Spleen (tissue), 11 donors: ENCODE measurements at regions not wholly inside any gene's neighbourhood (a gene's known extent, or its start where the extent isn't known, plus 50 kb on each side); places are given as distances from the start of the nearest gene placed in this dataset.

Experiments used
- DNase-seq: peaks from one replicate; pipeline ENCODE4 v3.0.0-alpha.2; 2020
- H3K27ac ChIP-seq, 8 donors: fragments of 200-600 bp; sonication (generic) in 7 of 8; 1 replicate in 4 of 8; 2 replicates in 4 of 8; pipeline versions ENCODE4 v1.5.0 to v1.8.0; 2016 to 2021; ENCODE audit warnings: inconsistent platforms in 4 of 8, mild to moderate bottlenecking in 4 of 8, moderate library complexity in 1 of 8
- H3K27me3 ChIP-seq, 7 donors: fragments of 200-600 bp; sonication (generic) in 6 of 7; replicated peaks in 1 of 7; 1 replicate in 4 of 7; 2 replicates in 3 of 7; pipeline versions ENCODE4 v1.5.0 to v1.8.0; 2016 to 2021; ENCODE audit warnings: inconsistent platforms in 3 of 7, mild to moderate bottlenecking in 1 of 7
- H3K36me3 ChIP-seq, 6 donors: fragments of 200-600 bp; sonication (generic) in 5 of 6; 1 replicate in 4 of 6; 2 replicates in 2 of 6; pipeline versions ENCODE4 v1.5.0 to v1.8.0; 2016 to 2021; ENCODE audit warnings: inconsistent platforms in 2 of 6
- H3K4me1 ChIP-seq, 6 donors: fragments of 200-600 bp; sonication (generic) in 5 of 6; 1 replicate in 3 of 6; 2 replicates in 3 of 6; pipeline versions ENCODE4 v1.5.0 to v1.8.0; 2016 to 2021; ENCODE audit warnings: inconsistent platforms in 3 of 6
- H3K4me3 ChIP-seq, 8 donors: fragments of 200-600 bp; sonication (generic) in 7 of 8; 1 replicate in 4 of 8; 2 replicates in 4 of 8; pipeline versions ENCODE4 v1.5.0 to v1.8.0; 2016 to 2021; ENCODE audit warnings: inconsistent platforms in 4 of 8, mild to moderate bottlenecking in 4 of 8, moderate library complexity in 2 of 8
- H3K9me3 ChIP-seq, 8 donors: fragments of 200-600 bp; sonication (generic) in 7 of 8; 1 replicate in 4 of 8; 2 replicates in 4 of 8; pipeline versions ENCODE4 v1.5.0 to v1.8.0; 2016 to 2021; ENCODE audit warnings: inconsistent platforms in 4 of 8
- CTCF ChIP-seq, 11 experiments: fragments of 200-600 bp in 7 of 11; fragments of 450-650 bp in 4 of 11; sonication (generic) in 4 of 11; IDR thresholded peaks in 8 of 11; conservative IDR thresholded peaks in 3 of 11; 1 replicate in 7 of 11; 2 replicates in 4 of 11; pipeline versions ENCODE4 v1.4.0 to v1.8.0; 2016 to 2021; ENCODE audit warnings: antibody characterized with exemption in 11 of 11, inconsistent platforms in 4 of 11, mild to moderate bottlenecking in 1 of 11
- POLR2A ChIP-seq, 3 donors: fragments of 450-650 bp; IDR thresholded peaks; one replicate each; pipeline ENCODE4 v1.5.1; 2017; ENCODE audit warnings: antibody characterized with exemption in 3 of 3, mild to moderate bottlenecking in 1 of 3
- POLR2AphosphoS5 ChIP-seq, 3 donors: sonication (generic); formaldehyde crosslinking; IDR thresholded peaks; one replicate each; pipeline ENCODE4 v1.5.1; 2017; ENCODE audit warnings: antibody characterized with exemption in 3 of 3
- WGBS, 5 donors: extraction: QIAGEN DNeasy Blood & Tissue Kit in 3 of 5; methylation state at CpG; one replicate each; pipeline versions ENCODE4 v1.1.5 to v1.1.7; 2013 to 2018; 5-methylcytosine and 5-hydroxymethylcytosine counted together
- intact Hi-C: fragments of 100-400 bp; cut with DNase I; formaldehyde crosslinking; loops from one replicate; pipeline ENCODE4 v1.15.0; 2023; ENCODE audit warnings: low total_unique reads
- donor health status: healthy with polysubstance abuse.
- donor health status: DM: no; HTN: no; CAD: no; lungs with moderate emphysema.
- donor health status: DM: no; HTN: no; CAD: no.
- donor health status: Bipolar disorder and iron deficiency.
- donor health status: healthy.
- donor health status: DM: no; HTN: no; CAD: no.
- donor health status: DM: yes; HTN: yes; CAD: no.

DNA sequence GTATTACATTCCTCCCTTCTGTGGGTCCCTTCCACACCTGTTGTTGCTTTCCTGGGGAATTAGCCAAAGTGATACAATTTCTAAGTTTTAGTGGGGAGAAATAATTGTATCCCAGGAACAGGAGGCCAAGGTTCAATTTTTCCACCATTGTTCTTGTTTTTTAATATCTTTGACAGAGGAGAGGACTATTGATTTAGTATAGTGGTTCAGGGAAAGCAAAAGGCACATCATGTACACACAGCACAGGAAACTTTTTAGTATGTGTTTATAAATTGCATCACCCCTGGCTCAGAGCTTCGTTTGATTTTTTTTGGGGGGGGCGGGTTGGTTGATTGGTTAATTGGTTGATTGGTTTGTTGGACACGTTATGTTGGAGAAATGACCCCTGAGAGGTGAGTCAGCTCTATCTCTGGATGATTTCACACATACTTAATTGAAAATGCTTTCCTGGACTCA is 431.6 kb downstream of the PID1 start:
- DNase-seq = no peak
- no peaks in the 10 kb centered on the region for H3K36me3 ChIP-seq
- H3K4me1 ChIP-seq = no peaks in the 10 kb centered on the region
- H3K27ac ChIP-seq = no peak overlapping the region
- 32 to 66% (median 54%) methylated on average over 3 of the region's 3 CpGs for WGBS, 5 donors
- intact Hi-C loops = no loop called here
- TF ChIP-seq CTCF (IDR thresholded peaks at IDR 0.05 in 8 of 11, conservative IDR thresholded peaks at IDR 0.05 in 3 of 11) (no peak), POLR2AphosphoS5 (IDR thresholded peaks at IDR 0.05) (no peak), POLR2A (IDR thresholded peaks at IDR 0.05) (no peak)
- no peaks in the 10 kb centered on the region for H3K27me3 ChIP-seq
- peaks cover 0 to 6% (median 0%) of the 10 kb centered on the region in 8 donors for H3K9me3 ChIP-seq
- no peak overlapping the region for H3K4me3 ChIP-seq

DNA sequence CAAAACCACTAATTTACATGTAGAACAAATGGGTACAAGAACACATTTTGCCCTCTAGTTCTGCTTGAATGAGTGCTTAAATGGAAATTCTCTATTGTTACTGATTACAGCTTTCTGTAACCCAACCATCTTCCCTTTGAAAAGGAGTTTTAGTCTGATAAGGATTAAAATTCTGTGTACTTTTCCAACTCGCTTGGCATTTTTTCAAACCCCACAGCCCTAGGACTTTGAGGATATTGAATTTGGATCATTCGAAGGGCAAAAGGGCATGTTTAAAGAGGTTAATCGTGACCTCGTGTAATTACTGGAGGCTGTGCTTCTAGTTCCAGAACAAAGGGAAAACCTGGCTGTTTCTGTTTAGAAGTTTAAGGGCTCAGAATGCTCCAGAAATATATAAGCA is 432.3 kb downstream of the PID1 start:
- Histone ChIP-seq H3K27ac (no peak overlapping the region), H3K27me3 (no peaks in the 10 kb centered on the region), H3K9me3 (peaks cover 0 to 6% (median 0%) of the 10 kb centered on the region in 8 donors), H3K4me1 (no peaks in the 10 kb centered on the region), H3K36me3 (no peaks in the 10 kb centered on the region), H3K4me3 (no peak overlapping the region)
- intact Hi-C loops = no loop called here
- 73 to 91% (median 83%) methylated on average over 4 of the region's 4 CpGs for WGBS, 5 donors
- TF ChIP-seq POLR2AphosphoS5 (IDR thresholded peaks at IDR 0.05) = no peak
- no peak for TF ChIP-seq CTCF (IDR thresholded peaks at IDR 0.05 in 8 of 11, conservative IDR thresholded peaks at IDR 0.05 in 3 of 11)
- TF ChIP-seq POLR2A (IDR thresholded peaks at IDR 0.05) = no peak
- DNase-seq = no peak

GRCh38 chr2:228828397-228828796 is 442.7 kb downstream of the PID1 start:
- intact Hi-C loops = no loop called here
- Histone ChIP-seq H3K4me1 (no peaks in the 10 kb centered on the region), H3K36me3 (no peaks in the 10 kb centered on the region), H3K9me3 (peaks cover 0 to 16% (median 0%) of the 10 kb centered on the region in 8 donors), H3K27me3 (no peaks in the 10 kb centered on the region), H3K27ac (no peak overlapping the region), H3K4me3 (no peak overlapping the region)
- TF ChIP-seq CTCF (IDR thresholded peaks at IDR 0.05 in 8 of 11, conservative IDR thresholded peaks at IDR 0.05 in 3 of 11) (no peak), POLR2AphosphoS5 (IDR thresholded peaks at IDR 0.05) (no peak), POLR2A (IDR thresholded peaks at IDR 0.05) (no peak)
- no peak for DNase-seq
- 74 to 87% (median 84%) methylated on average over 2 of the region's 2 CpGs for WGBS, 5 donors

- peaks cover 0 to 16% (median 0%) of the 10 kb centered on the region in 8 donors for H3K9me3 ChIP-seq
- no peak for DNase-seq
- no peaks in the 10 kb centered on the region for H3K27me3 ChIP-seq
- no peaks in the 10 kb centered on the region for H3K4me1 ChIP-seq
- no peak for TF ChIP-seq POLR2A (IDR thresholded peaks at IDR 0.05)
- TF ChIP-seq CTCF (IDR thresholded peaks at IDR 0.05 in 8 of 11, conservative IDR thresholded peaks at IDR 0.05 in 3 of 11) = no peak
- no peak for TF ChIP-seq POLR2AphosphoS5 (IDR thresholded peaks at IDR 0.05)
- no peaks in the 10 kb centered on the region for H3K36me3 ChIP-seq
- WGBS, 5 donors = 70 to 83% (median 79%) methylated on average over 4 of the region's 4 CpGs
- intact Hi-C loops = no loop called here
- H3K4me3 ChIP-seq = no peak overlapping the region
- H3K27ac ChIP-seq = no peak overlapping the region
Observed at GRCh38 chr2:228827056-228827700, 443.9 kb downstream of the PID1 start.
